K562 (cell line): ENCODE measurements at regions not wholly inside any gene's neighbourhood (a gene's known extent, or its start where the extent isn't known, plus 50 kb on each side); places are given as distances from the start of the nearest gene placed in this dataset.

Source experiments
- ATAC-seq: fragments of 200-7000 bp; cut with Tn5 transposase; 3 replicates; pipeline ENCODE4 v1.9.1; 2020; ENCODE audit warnings: moderate library complexity
- BruUV-seq: library from RNA; stranded (reverse); fragments of 400-500 nt; replicated peaks from 2 replicates; lab custom pipeline; 2021; lab: Mats Ljungman, UMichigan
- CTCF ChIA-PET: fragments of 300-600 bp; formaldehyde crosslinking; extraction: SDS; loops from one replicate; lab custom pipeline; 2021; ENCODE audit warnings: low intra/inter-chr PET ratio; lab: Yijun Ruan, JAX
- POLR2A ChIA-PET: fragments of 300-600, 350-650 bp; sonication (Branson Sonifier 250); formaldehyde crosslinking; extraction: SDS; loops from one replicate; lab custom pipeline; 2021; ENCODE audit warnings: antibody characterized with exemption, inconsistent platforms; lab: Yijun Ruan, JAX
- DNase-seq, 4 experiments: peaks; one replicate each; pipeline versions ENCODE4 v3.0.0 to v3.0.0-alpha.2; 2011 to 2018; ENCODE audit warnings: low spot score in 3 of 4, mixed read lengths in 3 of 4; ENCODE audit errors: extremely low read depth in 1 of 4
- FAIRE-seq: peaks from 2 replicates; lab custom pipeline; 2011; peaks lifted over from hg19 to GRCh38; lab: Jason Lieb, UNC
- H2AFZ ChIP-seq: 2 replicates; pipeline ENCODE4 v1.6.0; 2011; ENCODE audit warnings: low read depth, low read length, control low read depth, inconsistent platforms
- H3K27ac ChIP-seq: fragments of 200-600 bp; 3 replicates; pipeline ENCODE4 v1.8.0; 2011; ENCODE audit warnings: low read depth, mild to moderate bottlenecking, control low read depth, inconsistent platforms, low read length, moderate library complexity, mixed read lengths; ENCODE audit errors: extremely low read depth
- H3K27me3 ChIP-seq, 2 experiments: fragments of 300-600 bp in 1 of 2; 2 replicates in 1 of 2; 3 replicates in 1 of 2; pipeline versions ENCODE4 v1.6.0 to v1.8.0; 2011; ENCODE audit warnings: inconsistent platforms in 2 of 2, low read length in 2 of 2, mild to moderate bottlenecking in 1 of 2, mixed read lengths in 1 of 2, moderate library complexity in 1 of 2; ENCODE audit not compliant: control insufficient read depth in 2 of 2, insufficient read depth in 2 of 2
- H3K36me3 ChIP-seq: fragments of 300-600 bp; 3 replicates; pipeline ENCODE4 v1.8.0; 2011; ENCODE audit warnings: mild to moderate bottlenecking, low read length, inconsistent platforms; ENCODE audit not compliant: control insufficient read depth, insufficient read depth
- H3K4me1 ChIP-seq, 2 experiments: fragments of 200-600 bp in 1 of 2; replicated peaks in 1 of 2; 2 replicates in 1 of 2; 3 replicates in 1 of 2; pipeline versions ENCODE4 v1.5.1 to v1.8.0; 2011; ENCODE audit warnings: inconsistent platforms in 2 of 2, low read length in 2 of 2, mild to moderate bottlenecking in 1 of 2, mixed read lengths in 1 of 2, moderate library complexity in 1 of 2; ENCODE audit not compliant: control insufficient read depth in 2 of 2, insufficient read depth in 2 of 2
- H3K4me2 ChIP-seq: 2 replicates; pipeline ENCODE4 v1.6.1; 2011; ENCODE audit warnings: low read length, control low read depth, inconsistent platforms, mixed read lengths; ENCODE audit not compliant: insufficient read depth
- H3K4me3 ChIP-seq: fragments of 200-600 bp; sonication (generic), shearing (Covaris generic); 2 replicates; pipeline ENCODE4 v1.5.1; 2016; ENCODE audit warnings: control low read depth, inconsistent platforms
- H3K79me2 ChIP-seq: fragments of 200-600 bp; 3 replicates; pipeline ENCODE4 v1.8.0; 2011; ENCODE audit warnings: low read length, inconsistent platforms; ENCODE audit not compliant: control insufficient read depth, insufficient read depth
- H3K9ac ChIP-seq, 2 experiments: 2 replicates each; pipeline versions ENCODE4 v1.6.0 to v1.6.1; 2011; ENCODE audit warnings: low read depth in 2 of 2, low read length in 2 of 2, control low read depth in 1 of 2, inconsistent platforms in 1 of 2, mild to moderate bottlenecking in 1 of 2, mixed read lengths in 1 of 2; ENCODE audit not compliant: insufficient read depth in 1 of 2
- H3K9me1 ChIP-seq: one replicate; pipeline ENCODE4 v1.6.0; 2011; ENCODE audit warnings: inconsistent platforms, mild to moderate bottlenecking, low read length, moderate library complexity; ENCODE audit not compliant: control insufficient read depth, insufficient read depth
- H3K9me3 ChIP-seq: replicated peaks from 2 replicates; pipeline ENCODE4 v1.5.1; 2011; ENCODE audit warnings: low read depth, low read length, inconsistent platforms; ENCODE audit not compliant: control insufficient read depth, insufficient read depth
- H4K20me1 ChIP-seq: replicated peaks from 2 replicates; pipeline ENCODE4 v1.6.1; 2011; ENCODE audit warnings: low read length, inconsistent platforms, mixed read lengths; ENCODE audit not compliant: control insufficient read depth, insufficient read depth
- FOS ChIP-seq: IDR thresholded peaks from 3 replicates; pipeline ENCODE4 v1.6.1; 2011; ENCODE audit not compliant: insufficient read length; ENCODE audit errors: extremely low read depth
- HOXB6 ChIP-seq: fragments of 250-450 bp; sonication (Bioruptor Pico); IDR thresholded peaks from 2 replicates; pipeline ENCODE4 v1.5.1; 2022; ENCODE audit warnings: mild to moderate bottlenecking, borderline replicate concordance
- LARP7 ChIP-seq: fragments of 450-650 bp; IDR thresholded peaks from 2 replicates; pipeline ENCODE4 v1.6.1; 2016
- MEIS2 ChIP-seq: fragments of 450-650 bp; IDR thresholded peaks from 2 replicates; pipeline ENCODE4 v1.6.1; 2014; ENCODE audit warnings: mild to moderate bottlenecking; ENCODE audit not compliant: partially characterized antibody
- PTBP1 ChIP-seq: fragments of 200-400 bp; formaldehyde crosslinking; IDR thresholded peaks from 2 replicates; pipeline ENCODE4 v1.6.1; 2017; ENCODE audit warnings: low read depth, low read length
- RAD21 ChIP-seq, 2 experiments: fragments of 250-450 bp in 1 of 2; fragments of 450-650 bp in 1 of 2; sonication (Bioruptor Pico) in 1 of 2; formaldehyde crosslinking in 1 of 2; IDR thresholded peaks in 1 of 2; conservative IDR thresholded peaks in 1 of 2; 2 replicates each; pipeline versions ENCODE4 v1.4.0 to v1.8.0; 2020 to 2022; ENCODE audit warnings: mild to moderate bottlenecking in 2 of 2, moderate library complexity in 1 of 2
- RAD51 ChIP-seq: fragments of 450-650 bp; IDR thresholded peaks from 2 replicates; pipeline ENCODE4 v1.7.1; 2016; ENCODE audit warnings: low read depth, mild to moderate bottlenecking, borderline replicate concordance
- RBM15 ChIP-seq: fragments of 200-400 bp; formaldehyde crosslinking; IDR thresholded peaks from 2 replicates; pipeline ENCODE4 v1.6.1; 2018; ENCODE audit warnings: mild to moderate bottlenecking, low read length, moderate library complexity; ENCODE audit not compliant: insufficient read depth
- SIRT6 ChIP-seq: IDR thresholded peaks from one replicate; pipeline ENCODE4 v1.6.1; 2012; ENCODE audit warnings: low read depth, mild to moderate bottlenecking, control low read depth, inconsistent platforms, low read length, moderate library complexity
- TCFL5 ChIP-seq: fragments of 250-450 bp; sonication (Bioruptor Pico); conservative IDR thresholded peaks from 2 replicates; pipeline ENCODE4 v1.6.1; 2021; ENCODE audit warnings: mild to moderate bottlenecking, moderate library complexity, matching md5 sums
- TOE1 ChIP-seq, 2 experiments: fragments of 450-650 bp in 1 of 2; sonication (generic) in 1 of 2; formaldehyde crosslinking in 1 of 2; IDR thresholded peaks; 2 replicates each; pipeline versions ENCODE4 v1.7.1 to v1.8.0; 2016 to 2022; ENCODE audit warnings: borderline replicate concordance in 2 of 2, mild to moderate bottlenecking in 2 of 2, antibody characterized with exemption in 1 of 2, inconsistent platforms in 1 of 2, low read depth in 1 of 2, missing genetic modification reagents in 1 of 2, moderate library complexity in 1 of 2
- ZNF324 ChIP-seq: fragments of 250-450 bp; sonication (Bioruptor Pico); IDR thresholded peaks from 2 replicates; pipeline ENCODE4 v1.4.0; 2020; ENCODE audit warnings: mild to moderate bottlenecking
- ZNF589 ChIP-seq: fragments of 200-800 bp; sonication (Bioruptor generic); IDR thresholded peaks from 2 replicates; pipeline ENCODE4 v1.6.1; 2016; ENCODE audit warnings: low read depth, missing genetic modification characterization, missing compliant biosample characterization
- ZNF699 ChIP-seq: fragments of 250-450 bp; sonication (Bioruptor Pico); IDR thresholded peaks from 2 replicates; pipeline ENCODE4 v1.8.0; 2021; ENCODE audit warnings: mild to moderate bottlenecking, moderate library complexity; ENCODE audit not compliant: insufficient replicate concordance
- WGBS: fragments of 100-300 bp; shearing (Covaris generic); methylation state at CpG from one replicate; pipeline ENCODE4 v1.1.6; 2016; ENCODE audit warnings: low coverage, mixed read lengths; ENCODE audit not compliant: insufficient coverage; ENCODE audit errors: missing lambda C conversion rate; 5-methylcytosine and 5-hydroxymethylcytosine counted together
- in situ Hi-C: fragments of 300-500 bp; cut with MboI; formaldehyde crosslinking; loops from 4 replicates; pipeline ENCODE4 v1.15.0; 2018; ENCODE audit warnings: inconsistent platforms, mixed read lengths
- intact Hi-C: fragments of 100-400 bp; cut with micrococcal nuclease; formaldehyde crosslinking; loops from 2 replicates; pipeline ENCODE4 v1.14.2; 2022
- TF ChIP-seq, protein P1 (sequence below): fragments of 250-450 bp; sonication (Bioruptor Pico); IDR thresholded peaks from 2 replicates; pipeline ENCODE4 v1.5.0; 2021
- TF ChIP-seq, protein P2 (sequence below): sonication (generic); formaldehyde crosslinking; IDR thresholded peaks from 2 replicates; pipeline ENCODE4 v1.8.1; 2022; ENCODE audit warnings: missing genetic modification reagents
- TF ChIP-seq, protein P3 (sequence below): sonication (generic); formaldehyde crosslinking; IDR thresholded peaks from 2 replicates; pipeline ENCODE4 v1.8.0; 2022; ENCODE audit warnings: missing genetic modification reagents, mild to moderate bottlenecking, moderate library complexity, borderline replicate concordance
- TF ChIP-seq, protein P4 (sequence below): fragments of 450-650 bp; IDR thresholded peaks from 2 replicates; pipeline ENCODE4 v1.6.1; 2016

DNA sequence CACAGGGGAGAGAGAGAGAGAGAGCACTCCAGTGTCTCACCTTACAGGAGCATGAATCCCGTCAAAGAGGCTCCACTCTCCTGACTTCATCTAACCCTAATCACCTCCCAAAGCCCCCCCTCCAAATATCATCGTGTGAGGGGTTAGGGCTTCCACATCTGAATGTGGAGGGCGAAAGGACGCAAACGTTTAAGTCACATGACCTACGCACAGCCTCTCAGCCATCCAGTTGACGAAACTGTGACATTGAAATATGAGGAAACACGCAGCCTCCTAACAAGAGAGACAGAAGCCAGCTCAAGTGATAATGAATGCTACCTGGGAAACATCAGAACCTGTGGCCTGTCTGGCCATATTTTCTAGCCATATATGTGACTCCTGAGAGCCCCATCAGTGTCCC is 63.7 kb downstream of the MATN1 start:
- POLR2A ChIA-PET, result interaction anchor here (0.9 kb wide), 1 partner anchor 11 kb away, joined by 3 read pairs; no protein-coding TSS in a partner anchor
- FAIRE-seq, result peak; percentile 23
- 2% methylated on average over 7 of the region's 8 CpGs for WGBS
- Histone ChIP-seq H3K9me1 (peaks cover 2% of the 10 kb centered on the region), H3K4me2 (no peak overlapping the region), H3K4me1 (peaks cover 0 to 10% of the 10 kb centered on the region in 2 experiments; a peak in 1 of 5 replicates), H3K9ac (no peak overlapping the region), H3K27me3 (peaks cover 19 to 73% of the 10 kb centered on the region in 2 experiments), H3K9me3 (no peaks in the 10 kb centered on the region), H3K27ac (no peak overlapping the region), H3K36me3 (no peaks in the 10 kb centered on the region), H2AFZ (no peak overlapping the region), H3K79me2 (no peaks in the 10 kb centered on the region), H3K4me3 (no peak overlapping the region), H4K20me1 (no peaks in the 10 kb centered on the region; the same call in 1 of the 2 replicates)
- intact Hi-C loops (no loop called here), in situ Hi-C loops (loop anchor here (5.0 kb wide), 1 partner anchor 1107 kb away; no protein-coding TSS in a partner anchor)
- no peak for DNase-seq
- CTCF ChIA-PET, result no interaction called here
- BruUV-seq, result no TSS peak
- peak; percentile 26; the same call in 2 of the 3 replicates for ATAC-seq
- no peak for TF ChIP-seq TCFL5 (CRISPR knock-in tag)
- no peak for TF ChIP-seq PTBP1
- TF ChIP-seq RAD51, result peak; percentile 52; the same call in 1 of the 2 replicates
- TF ChIP-seq RBM15, result no peak
- TF ChIP-seq RAD21 (CRISPR knock-in tag; conservative IDR thresholded peaks at IDR 0.05 in 1 of 2, IDR thresholded peaks at IDR 0.05 in 1 of 2), result no peak
- TF ChIP-seq, protein P1, sequence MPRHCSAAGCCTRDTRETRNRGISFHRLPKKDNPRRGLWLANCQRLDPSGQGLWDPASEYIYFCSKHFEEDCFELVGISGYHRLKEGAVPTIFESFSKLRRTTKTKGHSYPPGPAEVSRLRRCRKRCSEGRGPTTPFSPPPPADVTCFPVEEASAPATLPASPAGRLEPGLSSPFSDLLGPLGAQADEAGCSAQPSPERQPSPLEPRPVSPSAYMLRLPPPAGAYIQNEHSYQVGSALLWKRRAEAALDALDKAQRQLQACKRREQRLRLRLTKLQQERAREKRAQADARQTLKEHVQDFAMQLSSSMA (CRISPR knock-in tag), result no peak
- no peak for TF ChIP-seq SIRT6
- TF ChIP-seq HOXB6 (CRISPR knock-in tag), result no peak
- TF ChIP-seq LARP7, result no peak
- TF ChIP-seq, protein P2, sequence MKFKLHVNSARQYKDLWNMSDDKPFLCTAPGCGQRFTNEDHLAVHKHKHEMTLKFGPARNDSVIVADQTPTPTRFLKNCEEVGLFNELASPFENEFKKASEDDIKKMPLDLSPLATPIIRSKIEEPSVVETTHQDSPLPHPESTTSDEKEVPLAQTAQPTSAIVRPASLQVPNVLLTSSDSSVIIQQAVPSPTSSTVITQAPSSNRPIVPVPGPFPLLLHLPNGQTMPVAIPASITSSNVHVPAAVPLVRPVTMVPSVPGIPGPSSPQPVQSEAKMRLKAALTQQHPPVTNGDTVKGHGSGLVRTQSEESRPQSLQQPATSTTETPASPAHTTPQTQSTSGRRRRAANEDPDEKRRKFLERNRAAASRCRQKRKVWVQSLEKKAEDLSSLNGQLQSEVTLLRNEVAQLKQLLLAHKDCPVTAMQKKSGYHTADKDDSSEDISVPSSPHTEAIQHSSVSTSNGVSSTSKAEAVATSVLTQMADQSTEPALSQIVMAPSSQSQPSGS, result no peak
- TF ChIP-seq, protein P3, sequence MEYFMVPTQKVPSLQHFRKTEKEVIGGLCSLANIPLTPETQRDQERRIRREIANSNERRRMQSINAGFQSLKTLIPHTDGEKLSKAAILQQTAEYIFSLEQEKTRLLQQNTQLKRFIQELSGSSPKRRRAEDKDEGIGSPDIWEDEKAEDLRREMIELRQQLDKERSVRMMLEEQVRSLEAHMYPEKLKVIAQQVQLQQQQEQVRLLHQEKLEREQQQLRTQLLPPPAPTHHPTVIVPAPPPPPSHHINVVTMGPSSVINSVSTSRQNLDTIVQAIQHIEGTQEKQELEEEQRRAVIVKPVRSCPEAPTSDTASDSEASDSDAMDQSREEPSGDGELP (CRISPR knock-in tag), result no peak
- no peak for TF ChIP-seq FOS
- peak; percentile 10 for TF ChIP-seq MEIS2
- peak; percentile 65; the same call in 1 of the 2 replicates for TF ChIP-seq TOE1 (IDR thresholded peaks at IDR 0.05; ENCODE audit: borderline replicate concordance)
- no peak for TF ChIP-seq TOE1 (CRISPR knock-in tag; IDR thresholded peaks at IDR 0.05; ENCODE audit: borderline replicate concordance, low read depth)
- TF ChIP-seq ZNF589 (CRISPR knock-in tag), result no peak
- no peak for TF ChIP-seq ZNF324 (CRISPR knock-in tag)
- TF ChIP-seq ZNF699 (CRISPR knock-in tag), result no peak
- TF ChIP-seq, protein P4, sequence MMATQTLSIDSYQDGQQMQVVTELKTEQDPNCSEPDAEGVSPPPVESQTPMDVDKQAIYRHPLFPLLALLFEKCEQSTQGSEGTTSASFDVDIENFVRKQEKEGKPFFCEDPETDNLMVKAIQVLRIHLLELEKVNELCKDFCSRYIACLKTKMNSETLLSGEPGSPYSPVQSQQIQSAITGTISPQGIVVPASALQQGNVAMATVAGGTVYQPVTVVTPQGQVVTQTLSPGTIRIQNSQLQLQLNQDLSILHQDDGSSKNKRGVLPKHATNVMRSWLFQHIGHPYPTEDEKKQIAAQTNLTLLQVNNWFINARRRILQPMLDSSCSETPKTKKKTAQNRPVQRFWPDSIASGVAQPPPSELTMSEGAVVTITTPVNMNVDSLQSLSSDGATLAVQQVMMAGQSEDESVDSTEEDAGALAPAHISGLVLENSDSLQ, result 0 out of 2 replicates have a peak, but pooled peaks have one; percentile 24
